ENCODE measurements at regions not wholly inside any gene's neighbourhood (a gene's known extent, or its start where the extent isn't known, plus 50 kb on each side); places are given as distances from the start of the nearest gene placed in this dataset.

DNA sequence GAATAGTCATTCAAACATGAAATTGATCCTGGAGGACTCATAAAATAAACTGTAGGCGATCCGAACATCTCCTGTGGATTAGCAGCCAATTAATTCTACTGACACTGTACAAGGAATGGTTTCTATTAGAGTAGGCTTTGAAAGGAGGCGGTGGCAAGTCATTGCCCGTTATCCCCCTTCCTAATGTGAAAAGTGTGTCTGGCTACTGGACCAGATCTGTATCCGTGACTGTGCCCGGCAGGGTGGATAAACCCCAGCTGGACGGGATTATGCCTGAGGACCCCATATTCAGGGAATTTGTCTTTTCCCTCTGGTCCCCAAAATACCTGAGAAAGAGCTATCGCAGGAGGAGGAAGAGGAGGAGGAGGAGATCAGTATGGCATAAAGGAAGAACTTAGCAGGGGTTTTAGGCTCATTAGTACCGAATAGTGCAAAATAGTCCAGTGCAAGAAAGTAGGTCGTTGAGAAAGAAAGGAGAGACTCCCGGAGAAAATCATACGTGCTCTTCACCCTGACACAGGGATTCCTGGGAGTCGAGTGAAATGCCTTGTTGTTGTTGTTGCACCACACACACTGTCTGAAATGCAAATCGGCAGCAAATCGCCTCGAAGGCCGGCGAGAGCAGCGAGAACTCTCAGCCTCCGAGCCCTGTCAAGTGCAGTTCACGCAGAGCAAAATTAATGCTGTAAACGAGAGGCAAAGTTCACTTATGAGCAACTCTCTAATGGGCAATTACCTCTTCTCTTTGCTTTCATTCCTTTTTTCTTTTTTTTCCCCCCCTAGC lies 178.9 kb upstream of the ARID1B start:
- TF ChIP-seq, protein P1, sequence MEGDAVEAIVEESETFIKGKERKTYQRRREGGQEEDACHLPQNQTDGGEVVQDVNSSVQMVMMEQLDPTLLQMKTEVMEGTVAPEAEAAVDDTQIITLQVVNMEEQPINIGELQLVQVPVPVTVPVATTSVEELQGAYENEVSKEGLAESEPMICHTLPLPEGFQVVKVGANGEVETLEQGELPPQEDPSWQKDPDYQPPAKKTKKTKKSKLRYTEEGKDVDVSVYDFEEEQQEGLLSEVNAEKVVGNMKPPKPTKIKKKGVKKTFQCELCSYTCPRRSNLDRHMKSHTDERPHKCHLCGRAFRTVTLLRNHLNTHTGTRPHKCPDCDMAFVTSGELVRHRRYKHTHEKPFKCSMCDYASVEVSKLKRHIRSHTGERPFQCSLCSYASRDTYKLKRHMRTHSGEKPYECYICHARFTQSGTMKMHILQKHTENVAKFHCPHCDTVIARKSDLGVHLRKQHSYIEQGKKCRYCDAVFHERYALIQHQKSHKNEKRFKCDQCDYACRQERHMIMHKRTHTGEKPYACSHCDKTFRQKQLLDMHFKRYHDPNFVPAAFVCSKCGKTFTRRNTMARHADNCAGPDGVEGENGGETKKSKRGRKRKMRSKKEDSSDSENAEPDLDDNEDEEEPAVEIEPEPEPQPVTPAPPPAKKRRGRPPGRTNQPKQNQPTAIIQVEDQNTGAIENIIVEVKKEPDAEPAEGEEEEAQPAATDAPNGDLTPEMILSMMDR (IDR thresholded peaks at IDR 0.05; ENCODE audit: low read depth, low read length), result no peak
- no peak for TF ChIP-seq EZH2phosphoT487 (IDR thresholded peaks at IDR 0.05; ENCODE audit: low read depth)
